ENCODE measurements at regions not wholly inside any gene's neighbourhood (a gene's known extent, or its start where the extent isn't known, plus 50 kb on each side); places are given as distances from the start of the nearest gene placed in this dataset.

- H4K20me1 ChIP-seq (ENCODE audit: insufficient read depth, low read length): no peaks in the 10 kb centered on the region
- H3K27me3 ChIP-seq (ENCODE audit: control insufficient read depth, insufficient read depth, low read length): no peaks in the 10 kb centered on the region
- no peak overlapping the region for H3K14ac ChIP-seq (replicated peaks; ENCODE audit: low read depth, low read length)
- H2AK5ac ChIP-seq (ENCODE audit: low read depth, low read length): no peak overlapping the region
- H3K4ac ChIP-seq (ENCODE audit: low read depth, low read length): no peak overlapping the region
- H3K9me1 ChIP-seq (ENCODE audit: insufficient read depth, low read length): no peaks in the 10 kb centered on the region
- DNase-seq (no peak), ATAC-seq (ENCODE audit: low read depth) (no peak)
- BruUV-seq (replicated peaks): no TSS peak
- no peak overlapping the region for H2BK5ac ChIP-seq (ENCODE audit: low read depth, low read length, poor library complexity, severe bottlenecking)
- H3K4me1 ChIP-seq (ENCODE audit: control insufficient read depth, insufficient read depth, low read length): no peaks in the 10 kb centered on the region
- no peak overlapping the region for H2BK120ac ChIP-seq (ENCODE audit: low read depth, low read length)
- no peak overlapping the region for H3K18ac ChIP-seq (ENCODE audit: low read depth, low read length)
- WGBS, 2 experiments (ENCODE audit: extremely low coverage in 2 of 2, insufficient read length in 1 of 2): no CpG with 5 or more reads among the region's 4 CpGs
- no peak overlapping the region for H2AK9ac ChIP-seq (replicated peaks; ENCODE audit: low read depth, low read length, poor library complexity)
- in situ Hi-C loops (cut with MboI; ENCODE audit: low sequenced_read_pairs): no loop called here
- TF ChIP-seq RCOR1 (IDR thresholded peaks at IDR 0.05; ENCODE audit: insufficient replicate concordance, low read length) (no peak), NFE2L2 (IDR thresholded peaks at IDR 0.05; ENCODE audit: low read depth, low read length) (no peak), BHLHE40 (IDR thresholded peaks at IDR 0.05; ENCODE audit: low read depth, low read length) (no peak), FOS (IDR thresholded peaks at IDR 0.05; ENCODE audit: low read depth, low read length) (no peak), MXI1 (IDR thresholded peaks at IDR 0.05; ENCODE audit: borderline replicate concordance, low read depth, low read length) (no peak), CHD1 (IDR thresholded peaks at IDR 0.05; ENCODE audit: low read depth, low read length) (no peak), POLR2A (IDR thresholded peaks at IDR 0.05; ENCODE audit: low read depth, low read length) (no peak), RAD21 (IDR thresholded peaks at IDR 0.05; ENCODE audit: low read length) (no peak), USF2 (IDR thresholded peaks at IDR 0.05; ENCODE audit: low read depth, low read length) (no peak), CEBPB (IDR thresholded peaks at IDR 0.05; ENCODE audit: low read depth, low read length) (no peak), SMC3 (IDR thresholded peaks at IDR 0.05; ENCODE audit: low read depth, low read length) (no peak), MAFK (IDR thresholded peaks at IDR 0.05; ENCODE audit: low read depth, low read length) (no peak), MAZ (IDR thresholded peaks at IDR 0.05; ENCODE audit: borderline replicate concordance, low read depth, low read length) (no peak), RFX5 (IDR thresholded peaks at IDR 0.05; ENCODE audit: low read depth, low read length) (no peak)
- TF ChIP-seq, protein P1, sequence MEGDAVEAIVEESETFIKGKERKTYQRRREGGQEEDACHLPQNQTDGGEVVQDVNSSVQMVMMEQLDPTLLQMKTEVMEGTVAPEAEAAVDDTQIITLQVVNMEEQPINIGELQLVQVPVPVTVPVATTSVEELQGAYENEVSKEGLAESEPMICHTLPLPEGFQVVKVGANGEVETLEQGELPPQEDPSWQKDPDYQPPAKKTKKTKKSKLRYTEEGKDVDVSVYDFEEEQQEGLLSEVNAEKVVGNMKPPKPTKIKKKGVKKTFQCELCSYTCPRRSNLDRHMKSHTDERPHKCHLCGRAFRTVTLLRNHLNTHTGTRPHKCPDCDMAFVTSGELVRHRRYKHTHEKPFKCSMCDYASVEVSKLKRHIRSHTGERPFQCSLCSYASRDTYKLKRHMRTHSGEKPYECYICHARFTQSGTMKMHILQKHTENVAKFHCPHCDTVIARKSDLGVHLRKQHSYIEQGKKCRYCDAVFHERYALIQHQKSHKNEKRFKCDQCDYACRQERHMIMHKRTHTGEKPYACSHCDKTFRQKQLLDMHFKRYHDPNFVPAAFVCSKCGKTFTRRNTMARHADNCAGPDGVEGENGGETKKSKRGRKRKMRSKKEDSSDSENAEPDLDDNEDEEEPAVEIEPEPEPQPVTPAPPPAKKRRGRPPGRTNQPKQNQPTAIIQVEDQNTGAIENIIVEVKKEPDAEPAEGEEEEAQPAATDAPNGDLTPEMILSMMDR (conservative IDR thresholded peaks at IDR 0.05; ENCODE audit: low read depth, low read length): no peak
- TF ChIP-seq, protein P2, sequence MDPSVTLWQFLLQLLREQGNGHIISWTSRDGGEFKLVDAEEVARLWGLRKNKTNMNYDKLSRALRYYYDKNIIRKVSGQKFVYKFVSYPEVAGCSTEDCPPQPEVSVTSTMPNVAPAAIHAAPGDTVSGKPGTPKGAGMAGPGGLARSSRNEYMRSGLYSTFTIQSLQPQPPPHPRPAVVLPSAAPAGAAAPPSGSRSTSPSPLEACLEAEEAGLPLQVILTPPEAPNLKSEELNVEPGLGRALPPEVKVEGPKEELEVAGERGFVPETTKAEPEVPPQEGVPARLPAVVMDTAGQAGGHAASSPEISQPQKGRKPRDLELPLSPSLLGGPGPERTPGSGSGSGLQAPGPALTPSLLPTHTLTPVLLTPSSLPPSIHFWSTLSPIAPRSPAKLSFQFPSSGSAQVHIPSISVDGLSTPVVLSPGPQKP (IDR thresholded peaks at IDR 0.05; ENCODE audit: borderline replicate concordance, low read depth, low read length): no peak
- intact Hi-C loops (cut with micrococcal nuclease): no loop called here
- no peak overlapping the region for H2AFZ ChIP-seq (replicated peaks; ENCODE audit: low read length, poor library complexity)
- no peak overlapping the region for H3K9ac ChIP-seq (ENCODE audit: low read depth, low read length)
- H3K56ac ChIP-seq (ENCODE audit: extremely low read depth, insufficient read depth, low read length): no peak overlapping the region
- dilution Hi-C loops (cut with HindIII; ENCODE audit: low sequenced_read_pairs, unreplicated experiment): no loop called here
- no peaks in the 10 kb centered on the region for H3K9me3 ChIP-seq (ENCODE audit: control insufficient read depth, insufficient read depth, low read length)
- H3K36me3 ChIP-seq (ENCODE audit: control insufficient read depth, insufficient read depth, low read length): no peaks in the 10 kb centered on the region
- H4K8ac ChIP-seq (ENCODE audit: low read depth in 2 of 2, low read length in 2 of 2): no peak overlapping the region
- no peak overlapping the region for H4K5ac ChIP-seq (ENCODE audit: low read depth, low read length)
- H3K4me2 ChIP-seq (ENCODE audit: low read depth, low read length): no peak overlapping the region
- H3K79me1 ChIP-seq (ENCODE audit: low read depth in 1 of 2, low read length in 2 of 2): no peaks in the 10 kb centered on the region
- H3K23ac ChIP-seq (ENCODE audit: low read depth, low read length): no peak overlapping the region
- ChIA-PET POLR2A (ENCODE audit: unreplicated experiment) (no interaction called here), CTCF (interaction anchor here (0.6 kb wide), 1 partner anchor 57 kb away, joined by 4 read pairs; no protein-coding TSS in a partner anchor)
- no peak overlapping the region for H3K4me3 ChIP-seq (ENCODE audit: insufficient read depth, low read depth, low read length)
- no peak overlapping the region for H4K91ac ChIP-seq (ENCODE audit: insufficient read depth, low read depth, low read length)
- no peak overlapping the region for H3K27ac ChIP-seq (ENCODE audit: insufficient read depth, low read length)
- H2BK20ac ChIP-seq (ENCODE audit: low read depth, low read length): no peak overlapping the region
- H2BK15ac ChIP-seq (ENCODE audit: low read depth, low read length): no peak overlapping the region
Observed at GRCh38 chr3:123341-123740, 73.2 kb upstream of the CHL1 start.
